Sigmoid colon (tissue), 6 donors: ENCODE measurements at regions not wholly inside any gene's neighbourhood (a gene's known extent, or its start where the extent isn't known, plus 50 kb on each side); places are given as distances from the start of the nearest gene placed in this dataset.
A peak's percentile ranks its signal among the peaks of the same experiment; 100 is the strongest.

Experiments
- DNase-seq: peaks from one replicate; pipeline ENCODE4 v3.0.0-alpha.2; 2019
- H3K27ac ChIP-seq, 4 donors: fragments of 200-600 bp; sonication (generic); one replicate each; pipeline ENCODE4 v1.5.1; 2016 to 2019; ENCODE audit warnings: mild to moderate bottlenecking in 1 of 4
- H3K27me3 ChIP-seq, 3 donors: fragments of 200-600 bp; sonication (generic); one replicate each; pipeline ENCODE4 v1.5.1; 2019; ENCODE audit warnings: mild to moderate bottlenecking in 1 of 3
- H3K36me3 ChIP-seq, 4 donors: fragments of 200-600 bp; sonication (generic); one replicate each; pipeline ENCODE4 v1.5.1; 2016 to 2019
- H3K4me1 ChIP-seq, 4 donors: fragments of 200-600 bp; sonication (generic); one replicate each; pipeline ENCODE4 v1.5.1; 2017 to 2019
- H3K4me3 ChIP-seq, 4 donors: fragments of 200-600 bp; sonication (generic); one replicate each; pipeline ENCODE4 v1.5.1; 2017 to 2019; ENCODE audit warnings: mild to moderate bottlenecking in 2 of 4, moderate library complexity in 1 of 4
- H3K9me3 ChIP-seq, 4 donors: fragments of 200-600 bp in 3 of 4; sonication (generic) in 3 of 4; one replicate each; pipeline versions ENCODE4 v1.5.1 to v1.6.1; 2013 to 2019
- EP300 ChIP-seq, 4 donors: sonication (generic); formaldehyde crosslinking; IDR thresholded peaks; one replicate each; pipeline ENCODE4 v1.6.1; 2017; ENCODE audit warnings: antibody characterized with exemption in 4 of 4
- POLR2A ChIP-seq, 2 donors: fragments of 450-650 bp; IDR thresholded peaks; one replicate each; pipeline ENCODE4 v1.6.1; 2016; ENCODE audit warnings: antibody characterized with exemption in 2 of 2, mild to moderate bottlenecking in 2 of 2, moderate library complexity in 2 of 2
- POLR2AphosphoS5 ChIP-seq, 4 donors: sonication (generic); formaldehyde crosslinking; IDR thresholded peaks; one replicate each; pipeline ENCODE4 v1.6.1; 2017; ENCODE audit warnings: antibody characterized with exemption in 4 of 4
- WGBS, 2 donors: extraction: QIAGEN DNeasy Blood & Tissue Kit; methylation state at CpG; one replicate each; pipeline ENCODE4 v1.1.7; 2013; 5-methylcytosine and 5-hydroxymethylcytosine counted together
- intact Hi-C: fragments of 100-400 bp; cut with DNase I; formaldehyde crosslinking; loops from one replicate; pipeline ENCODE4 v1.15.1; 2023
- TF ChIP-seq, protein P1 (sequence below), 4 experiments: fragments of 450-650 bp in 3 of 4; fragments of 200-600 bp in 1 of 4; IDR thresholded peaks; one replicate each; pipeline ENCODE4 v1.5.1; 2016 to 2019; ENCODE audit warnings: antibody characterized with exemption in 4 of 4, mild to moderate bottlenecking in 3 of 4, moderate library complexity in 2 of 4
- donor health status: healthy with polysubstance abuse.
- donor health status: healthy.

GRCh38 chr2:150989969-150990368 lies 271.7 kb downstream of the RBM43 start:
- Histone ChIP-seq H3K27me3 (no peaks in the 10 kb centered on the region), H3K9me3 (peaks cover 0 to 6% (median 2%) of the 10 kb centered on the region in 4 donors), H3K4me3 (no peak overlapping the region), H3K36me3 (no peaks in the 10 kb centered on the region), H3K4me1 (no peaks in the 10 kb centered on the region), H3K27ac (no peak overlapping the region)
- no peak for DNase-seq
- intact Hi-C loops: no loop called here
- TF ChIP-seq POLR2AphosphoS5 (IDR thresholded peaks at IDR 0.05): no peak
- no peak for TF ChIP-seq POLR2A (IDR thresholded peaks at IDR 0.05)
- TF ChIP-seq, protein P1, sequence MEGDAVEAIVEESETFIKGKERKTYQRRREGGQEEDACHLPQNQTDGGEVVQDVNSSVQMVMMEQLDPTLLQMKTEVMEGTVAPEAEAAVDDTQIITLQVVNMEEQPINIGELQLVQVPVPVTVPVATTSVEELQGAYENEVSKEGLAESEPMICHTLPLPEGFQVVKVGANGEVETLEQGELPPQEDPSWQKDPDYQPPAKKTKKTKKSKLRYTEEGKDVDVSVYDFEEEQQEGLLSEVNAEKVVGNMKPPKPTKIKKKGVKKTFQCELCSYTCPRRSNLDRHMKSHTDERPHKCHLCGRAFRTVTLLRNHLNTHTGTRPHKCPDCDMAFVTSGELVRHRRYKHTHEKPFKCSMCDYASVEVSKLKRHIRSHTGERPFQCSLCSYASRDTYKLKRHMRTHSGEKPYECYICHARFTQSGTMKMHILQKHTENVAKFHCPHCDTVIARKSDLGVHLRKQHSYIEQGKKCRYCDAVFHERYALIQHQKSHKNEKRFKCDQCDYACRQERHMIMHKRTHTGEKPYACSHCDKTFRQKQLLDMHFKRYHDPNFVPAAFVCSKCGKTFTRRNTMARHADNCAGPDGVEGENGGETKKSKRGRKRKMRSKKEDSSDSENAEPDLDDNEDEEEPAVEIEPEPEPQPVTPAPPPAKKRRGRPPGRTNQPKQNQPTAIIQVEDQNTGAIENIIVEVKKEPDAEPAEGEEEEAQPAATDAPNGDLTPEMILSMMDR (IDR thresholded peaks at IDR 0.05): no peak
- no peak for TF ChIP-seq EP300 (IDR thresholded peaks at IDR 0.05)
- 63 to 84% methylated on average over 1 of the region's 1 CpG for whole genome bisulfite sequencing, 2 donors

- Histone ChIP-seq H3K9me3 (peaks cover 0 to 6% (median under 1%) of the 10 kb centered on the region in 4 donors), H3K27me3 (no peaks in the 10 kb centered on the region), H3K4me1 (peaks cover 0 to 15% (median 8%) of the 10 kb centered on the region in 4 donors), H3K27ac (no peak overlapping the region), H3K36me3 (no peaks in the 10 kb centered on the region), H3K4me3 (no peak overlapping the region)
- DNase-seq: no peak
- TF ChIP-seq EP300 (IDR thresholded peaks at IDR 0.05): no peak
- TF ChIP-seq POLR2AphosphoS5 (IDR thresholded peaks at IDR 0.05): no peak
- no peak for TF ChIP-seq POLR2A (IDR thresholded peaks at IDR 0.05)
- intact Hi-C loops: no loop called here
Observed at GRCh38 chr2:150985741-150986140, 275.9 kb downstream of the RBM43 start.

DNA sequence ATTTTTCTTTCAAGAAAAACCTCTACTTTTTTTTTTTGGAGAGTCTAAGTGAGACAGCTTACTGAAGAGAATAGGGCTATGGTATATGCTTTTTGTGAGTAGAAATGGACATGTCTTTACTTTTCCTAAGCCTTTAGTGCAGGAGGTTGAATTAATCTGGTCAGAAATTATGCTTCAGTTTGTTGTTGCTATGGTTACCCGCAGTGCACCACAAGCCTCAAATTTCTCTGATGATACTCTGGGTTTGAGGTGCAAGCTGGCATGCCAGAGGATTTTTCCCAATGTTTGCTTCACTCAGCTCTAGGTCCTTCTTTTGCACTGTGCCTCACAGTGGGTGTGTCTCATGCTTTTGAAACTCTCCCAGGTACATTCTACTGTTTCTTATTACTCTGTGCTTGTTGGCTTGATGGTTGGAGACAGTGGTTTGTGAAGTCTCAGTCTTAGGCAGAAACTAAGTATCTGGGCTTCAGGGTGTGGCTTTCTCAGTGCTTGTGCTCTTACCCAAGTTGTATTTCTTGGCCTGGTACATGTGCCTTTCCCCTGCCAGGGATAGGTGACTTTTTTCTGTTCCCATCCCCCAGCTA lies 278.3 kb downstream of the RBM43 start:
- Histone ChIP-seq H3K27me3 (no peaks in the 10 kb centered on the region), H3K27ac (no peak overlapping the region), H3K4me1 (peaks cover 0 to 17% (median 8%) of the 10 kb centered on the region in 4 donors), H3K36me3 (no peaks in the 10 kb centered on the region), H3K4me3 (no peak overlapping the region), H3K9me3 (peaks cover 0 to 6% (median 0%) of the 10 kb centered on the region in 4 donors)
- TF ChIP-seq POLR2A (IDR thresholded peaks at IDR 0.05): no peak
- no peak for TF ChIP-seq EP300 (IDR thresholded peaks at IDR 0.05)
- no peak for TF ChIP-seq POLR2AphosphoS5 (IDR thresholded peaks at IDR 0.05)
- TF ChIP-seq, protein P1 (IDR thresholded peaks at IDR 0.05): no peak
- 87 to 95% methylated on average over 1 of the region's 1 CpG for WGBS, 2 donors
- DNase-seq: no peak
- intact Hi-C loops: no loop called here

GRCh38 chr2:150981826-150982225 lies 279.8 kb downstream of the RBM43 start:
- no peak for TF ChIP-seq EP300 (IDR thresholded peaks at IDR 0.05)
- TF ChIP-seq POLR2AphosphoS5 (IDR thresholded peaks at IDR 0.05): peak in 1 of 4 donors; percentile 18
- TF ChIP-seq POLR2A (IDR thresholded peaks at IDR 0.05): no peak
- H3K4me3 ChIP-seq: no peak overlapping the region

DNA sequence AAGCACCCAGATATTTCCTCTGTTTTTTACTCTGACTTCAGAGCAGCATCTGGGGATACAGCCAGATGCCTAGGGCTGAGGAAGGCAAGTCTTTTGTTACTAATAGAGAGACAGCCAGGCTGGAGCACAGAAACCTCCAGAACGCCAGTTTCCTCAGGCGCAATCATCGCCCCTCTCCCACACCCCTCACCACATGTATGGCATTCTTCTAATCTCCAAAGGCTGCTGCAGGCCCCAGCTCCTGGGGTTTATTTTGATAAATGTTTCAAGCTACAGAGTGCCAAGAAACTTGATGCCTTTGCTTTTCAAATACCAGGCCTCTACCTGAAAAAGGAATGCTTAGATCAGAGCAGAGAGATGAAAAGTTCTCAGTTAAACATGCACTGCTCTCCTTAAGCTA lies 283.6 kb downstream of the RBM43 start:
- Histone ChIP-seq H3K27me3 (no peaks in the 10 kb centered on the region), H3K27ac (no peak overlapping the region)
- WGBS, 2 donors: 90 to 91% methylated on average over 3 of the region's 3 CpGs

More at GRCh38 chr2:150981826-150982225, 279.8 kb downstream of the RBM43 start:
- Histone ChIP-seq H3K4me1 (peaks cover 0 to 23% (median 8%) of the 10 kb centered on the region in 4 donors), H3K27me3 (no peaks in the 10 kb centered on the region), H3K27ac (peak overlapping the region in 1 of 4 donors; percentile 38), H3K36me3 (no peaks in the 10 kb centered on the region), H3K9me3 (peaks cover 0 to 2% (median 0%) of the 10 kb centered on the region in 4 donors)
- intact Hi-C loops: no loop called here
- 31 to 59% methylated on average over 2 of the region's 2 CpGs for WGBS, 2 donors
- no peak for DNase-seq

More for the DNA sequence above, 283.6 kb downstream of the RBM43 start:
- H3K4me3 ChIP-seq: no peak overlapping the region
- DNase-seq: no peak
- no peaks in the 10 kb centered on the region for H3K9me3 ChIP-seq
- H3K4me1 ChIP-seq: peaks cover 0 to 34% (median 10%) of the 10 kb centered on the region in 4 donors
- intact Hi-C loops: no loop called here
- H3K36me3 ChIP-seq: no peaks in the 10 kb centered on the region
- TF ChIP-seq POLR2AphosphoS5 (IDR thresholded peaks at IDR 0.05) (no peak), EP300 (IDR thresholded peaks at IDR 0.05) (no peak), POLR2A (IDR thresholded peaks at IDR 0.05) (no peak)
- TF ChIP-seq, protein P1 (IDR thresholded peaks at IDR 0.05): no peak
